IMR-90 (cell line): ENCODE measurements at regions not wholly inside any gene's neighbourhood (a gene's known extent, or its start where the extent isn't known, plus 50 kb on each side); places are given as distances from the start of the nearest gene placed in this dataset.

ENCODE experiments used
- ATAC-seq: fragments of 200-7000 bp; cut with Tn5 transposase; 2 replicates; pipeline ENCODE4 v1.9.1; 2020; ENCODE audit warnings: low read depth, mild to moderate bottlenecking, moderate library complexity
- BruUV-seq: library from RNA; stranded (reverse); fragments of 400-500 nt; replicated peaks from 2 replicates; lab custom pipeline; 2021; lab: Mats Ljungman, UMichigan
- CTCF ChIA-PET: fragments of 300-600 bp; formaldehyde crosslinking; extraction: SDS; loops from one replicate; lab custom pipeline; 2021; ENCODE audit warnings: antibody characterized with exemption; lab: Yijun Ruan, JAX
- POLR2A ChIA-PET: fragments of 300-600 bp; sonication (Branson Sonifier 250); formaldehyde crosslinking; loops from one replicate; lab custom pipeline; 2022; ENCODE audit warnings: antibody characterized with exemption; ENCODE audit not compliant: unreplicated experiment; lab: Charles Lee
- DNase-seq: peaks from one replicate; pipeline ENCODE4 v3.0.0; 2013
- H2AFZ ChIP-seq: replicated peaks from 2 replicates; pipeline ENCODE3; 2013; ENCODE audit warnings: low read length, mild to moderate bottlenecking; ENCODE audit not compliant: poor library complexity
- H2AK5ac ChIP-seq: 2 replicates; pipeline ENCODE4 v1.6.1; 2013; ENCODE audit warnings: low read depth, low read length, inconsistent platforms
- H2AK9ac ChIP-seq: replicated peaks from 2 replicates; pipeline ENCODE3; 2013; ENCODE audit warnings: mild to moderate bottlenecking, low read depth, low read length, moderate library complexity; ENCODE audit not compliant: poor library complexity
- H2BK120ac ChIP-seq: 2 replicates; pipeline ENCODE4 v1.6.1; 2013; ENCODE audit warnings: low read depth, low read length, inconsistent platforms
- H2BK15ac ChIP-seq: 3 replicates; pipeline ENCODE4 v1.6.1; 2013; ENCODE audit warnings: low read depth, low read length, inconsistent platforms
- H2BK20ac ChIP-seq: 2 replicates; pipeline ENCODE4 v1.6.1; 2013; ENCODE audit warnings: low read depth, mild to moderate bottlenecking, inconsistent platforms, low read length, moderate library complexity
- H2BK5ac ChIP-seq: 2 replicates; pipeline ENCODE4 v1.6.1; 2013; ENCODE audit warnings: mild to moderate bottlenecking, low read depth, low read length, inconsistent platforms; ENCODE audit not compliant: poor library complexity, severe bottlenecking
- H3K14ac ChIP-seq: replicated peaks from 2 replicates; pipeline ENCODE4 v1.6.1; 2013; ENCODE audit warnings: low read depth, low read length, inconsistent platforms
- H3K18ac ChIP-seq: 2 replicates; pipeline ENCODE4 v1.6.1; 2013; ENCODE audit warnings: low read depth, low read length, control low read depth
- H3K23ac ChIP-seq: 2 replicates; pipeline ENCODE4 v1.6.1; 2013; ENCODE audit warnings: low read depth, low read length, inconsistent platforms
- H3K27ac ChIP-seq: 2 replicates; pipeline ENCODE4 v1.5.1; 2013; ENCODE audit warnings: mild to moderate bottlenecking, control low read depth, low read length; ENCODE audit not compliant: insufficient read depth
- H3K27me3 ChIP-seq: 2 replicates; pipeline ENCODE4 v1.6.1; 2013; ENCODE audit warnings: low read length; ENCODE audit not compliant: control insufficient read depth, insufficient read depth
- H3K36me3 ChIP-seq: 2 replicates; pipeline ENCODE4 v1.6.1; 2013; ENCODE audit warnings: low read length, mixed read lengths; ENCODE audit not compliant: control insufficient read depth, insufficient read depth
- H3K4ac ChIP-seq: 2 replicates; pipeline ENCODE4 v1.6.1; 2013; ENCODE audit warnings: low read depth, low read length, inconsistent platforms
- H3K4me1 ChIP-seq: 2 replicates; pipeline ENCODE4 v1.6.1; 2013; ENCODE audit warnings: low read length, mixed read lengths; ENCODE audit not compliant: control insufficient read depth, insufficient read depth
- H3K4me2 ChIP-seq: 2 replicates; pipeline ENCODE4 v1.6.1; 2013; ENCODE audit warnings: low read depth, mild to moderate bottlenecking, control low read depth, low read length, moderate library complexity
- H3K4me3 ChIP-seq: 2 replicates; pipeline ENCODE4 v1.5.1; 2013; ENCODE audit warnings: low read depth, mild to moderate bottlenecking, control low read depth, low read length, moderate library complexity; ENCODE audit not compliant: insufficient read depth
- H3K56ac ChIP-seq: 2 replicates; pipeline ENCODE4 v1.6.1; 2013; ENCODE audit warnings: low read length, inconsistent platforms; ENCODE audit not compliant: insufficient read depth; ENCODE audit errors: extremely low read depth
- H3K79me1 ChIP-seq, 2 experiments: 2 replicates each; pipeline ENCODE4 v1.6.1; 2013; ENCODE audit warnings: low read length in 2 of 2, inconsistent platforms in 1 of 2, low read depth in 1 of 2
- H3K9ac ChIP-seq: 2 replicates; pipeline ENCODE4 v1.6.1; 2013; ENCODE audit warnings: low read depth, low read length, control low read depth
- H3K9me1 ChIP-seq: 2 replicates; pipeline ENCODE4 v1.6.1; 2013; ENCODE audit warnings: low read length, inconsistent platforms; ENCODE audit not compliant: insufficient read depth
- H3K9me3 ChIP-seq: 2 replicates; pipeline ENCODE4 v1.6.1; 2013; ENCODE audit warnings: low read length; ENCODE audit not compliant: control insufficient read depth, insufficient read depth
- H4K20me1 ChIP-seq: 2 replicates; pipeline ENCODE4 v1.6.1; 2013; ENCODE audit warnings: low read length, inconsistent platforms; ENCODE audit not compliant: insufficient read depth
- H4K5ac ChIP-seq: 2 replicates; pipeline ENCODE4 v1.6.1; 2013; ENCODE audit warnings: mild to moderate bottlenecking, low read depth, low read length, control low read depth
- H4K8ac ChIP-seq, 2 experiments: 2 replicates each; pipeline ENCODE4 v1.6.1; 2013; ENCODE audit warnings: low read depth in 2 of 2, low read length in 2 of 2, control low read depth in 1 of 2, inconsistent platforms in 1 of 2
- H4K91ac ChIP-seq: 2 replicates; pipeline ENCODE4 v1.6.1; 2013; ENCODE audit warnings: low read depth, low read length, inconsistent platforms; ENCODE audit not compliant: insufficient read depth
- BHLHE40 ChIP-seq: fragments of 150-350 bp; IDR thresholded peaks from 2 replicates; pipeline ENCODE4 v1.6.1; 2016; ENCODE audit warnings: mild to moderate bottlenecking, low read depth, low read length
- CEBPB ChIP-seq: IDR thresholded peaks from 2 replicates; pipeline ENCODE4 v1.6.1; 2012; ENCODE audit warnings: low read depth, low read length, improper control_type of control experiment
- CHD1 ChIP-seq: IDR thresholded peaks from 2 replicates; pipeline ENCODE4 v1.6.1; 2012; ENCODE audit warnings: low read depth, low read length, improper control_type of control experiment
- CTCF ChIP-seq: conservative IDR thresholded peaks from 2 replicates; pipeline ENCODE4 v1.5.1; 2012; ENCODE audit warnings: mild to moderate bottlenecking, low read depth, low read length, improper control_type of control experiment
- ELK1 ChIP-seq: fragments of 150-350 bp; IDR thresholded peaks from 2 replicates; pipeline ENCODE4 v1.6.1; 2016; ENCODE audit warnings: low read depth, mild to moderate bottlenecking, low read length, moderate library complexity, borderline replicate concordance
- FOS ChIP-seq: fragments of 150-350 bp; IDR thresholded peaks from 2 replicates; pipeline ENCODE4 v1.6.1; 2016; ENCODE audit warnings: low read depth, low read length
- MAFK ChIP-seq: IDR thresholded peaks from 2 replicates; pipeline ENCODE4 v1.6.1; 2012; ENCODE audit warnings: low read depth, low read length, improper control_type of control experiment
- MAZ ChIP-seq: IDR thresholded peaks from 2 replicates; pipeline ENCODE4 v1.6.1; 2012; ENCODE audit warnings: low read depth, mild to moderate bottlenecking, low read length, improper control_type of control experiment, moderate library complexity, borderline replicate concordance
- MXI1 ChIP-seq: IDR thresholded peaks from 2 replicates; pipeline ENCODE4 v1.6.1; 2012; ENCODE audit warnings: low read depth, mild to moderate bottlenecking, low read length, moderate library complexity, borderline replicate concordance
- NFE2L2 ChIP-seq: fragments of 150-350 bp; IDR thresholded peaks from 2 replicates; pipeline ENCODE4 v1.6.1; 2016; ENCODE audit warnings: low read depth, mild to moderate bottlenecking, low read length
- POLR2A ChIP-seq: IDR thresholded peaks from 2 replicates; pipeline ENCODE4 v1.6.1; 2012; ENCODE audit warnings: mild to moderate bottlenecking, low read depth, low read length
- RAD21 ChIP-seq: IDR thresholded peaks from 2 replicates; pipeline ENCODE4 v1.6.1; 2012; ENCODE audit warnings: low read length, improper control_type of control experiment
- RCOR1 ChIP-seq: IDR thresholded peaks from 2 replicates; pipeline ENCODE4 v1.6.1; 2012; ENCODE audit warnings: mild to moderate bottlenecking, low read length, improper control_type of control experiment; ENCODE audit not compliant: insufficient replicate concordance
- RFX5 ChIP-seq: IDR thresholded peaks from 2 replicates; pipeline ENCODE4 v1.8.0; 2012; ENCODE audit warnings: low read depth, mild to moderate bottlenecking, low read length, moderate library complexity
- SMC3 ChIP-seq: fragments of 150-350 bp; IDR thresholded peaks from 2 replicates; pipeline ENCODE4 v1.6.1; 2016; ENCODE audit warnings: low read depth, mild to moderate bottlenecking, antibody characterized with exemption, low read length, moderate library complexity
- USF2 ChIP-seq: fragments of 150-350 bp; IDR thresholded peaks from 2 replicates; pipeline ENCODE4 v1.6.1; 2017; ENCODE audit warnings: mild to moderate bottlenecking, antibody characterized with exemption, low read length, low read depth
- WGBS, 2 experiments: methylation state at CpG; one replicate each; pipeline versions ENCODE4 v1.1.5 to v1.1.7; 2013; ENCODE audit warnings: missing lambda C conversion rate in 2 of 2; ENCODE audit not compliant: insufficient read length in 1 of 2; ENCODE audit errors: extremely low coverage in 2 of 2; 5-methylcytosine and 5-hydroxymethylcytosine counted together
- dilution Hi-C: fragments of 300-500 bp; cut with HindIII; formaldehyde crosslinking; loops from one replicate; pipeline ENCODE4 v1.14.3; 2018; ENCODE audit warnings: low sequenced_read_pairs; ENCODE audit not compliant: unreplicated experiment
- in situ Hi-C: fragments of 300-500 bp; cut with MboI; formaldehyde crosslinking; loops from 3 replicates; pipeline ENCODE4 v1.14.3; 2019; ENCODE audit warnings: low sequenced_read_pairs, inconsistent platforms, mixed read lengths
- intact Hi-C: fragments of 100-400 bp; cut with micrococcal nuclease; formaldehyde crosslinking; loops from 2 replicates; pipeline ENCODE4 v1.10.0; 2022

- TF ChIP-seq MAFK (no peak), RAD21 (no peak), CHD1 (no peak), POLR2A (no peak), MXI1 (no peak), MAZ (no peak), CTCF (no peak), SMC3 (no peak), RCOR1 (no peak), NFE2L2 (no peak), BHLHE40 (no peak), FOS (no peak), ELK1 (no peak), USF2 (no peak), RFX5 (no peak), CEBPB (no peak)
- Histone ChIP-seq H2AFZ (no peak overlapping the region), H4K5ac (no peak overlapping the region), H3K9me3 (peaks cover 4% of the 10 kb centered on the region), H4K8ac (no peak overlapping the region), H4K20me1 (no peaks in the 10 kb centered on the region), H3K36me3 (no peaks in the 10 kb centered on the region), H3K9me1 (no peaks in the 10 kb centered on the region), H3K4me1 (no peaks in the 10 kb centered on the region), H3K56ac (no peak overlapping the region), H2BK15ac (no peak overlapping the region), H3K27me3 (peaks cover 12% of the 10 kb centered on the region), H3K4me3 (no peak overlapping the region), H3K79me1 (no peaks in the 10 kb centered on the region), H3K4ac (no peak overlapping the region), H2AK9ac (no peak overlapping the region), H3K4me2 (no peak overlapping the region), H3K18ac (no peak overlapping the region), H3K27ac (no peak overlapping the region), H2AK5ac (no peak overlapping the region), H2BK20ac (no peak overlapping the region), H4K91ac (no peak overlapping the region), H2BK120ac (no peak overlapping the region), H3K9ac (no peak overlapping the region), H2BK5ac (no peak overlapping the region), H3K14ac (no peak overlapping the region; the same call in 1 of the 2 replicates), H3K23ac (no peak overlapping the region)
- no TSS peak for BruUV-seq
- intact Hi-C loops (no loop called here), in situ Hi-C loops (no loop called here), dilution Hi-C loops (no loop called here)
- WGBS, 2 experiments: 14% methylated on average over 1 of the region's 3 CpGs; no CpG with 5 or more reads in 1 of the 2 experiments
- DNase-seq (no peak), ATAC-seq (no peak)
- CTCF ChIA-PET: no interaction called here
- POLR2A ChIA-PET: no interaction called here
Observed at GRCh38 chr2:236980961-236981360, 104.7 kb upstream of the COPS8 start.
